Embryonic facial prominence (tissue), 1 donor: ENCODE measurements at regions not wholly inside any gene's neighbourhood (a gene's known extent, or its start where the extent isn't known, plus 50 kb on each side); places are given as distances from the start of the nearest gene placed in this dataset.

Source experiments
- DNase-seq: peaks from one replicate; pipeline ENCODE4 v3.0.0-alpha.2; 2016; ENCODE audit errors: extremely low spot score

GRCh38 chr1:82697965-82698364, 897.2 kb downstream of the ADGRL2 start:
- DNase-seq = no peak

- no peak for DNase-seq
These were observed 894.7 kb downstream of the ADGRL2 start for GRCh38 chr1:82695443-82695842.

- DNase-seq = no peak
These were observed 889.7 kb downstream of the ADGRL2 start for GRCh38 chr1:82690411-82690810.

GRCh38 chr1:82689217-82689616, 888.5 kb downstream of the ADGRL2 start:
- DNase-seq = no peak

GRCh38 chr1:82686774-82687173, 886.0 kb downstream of the ADGRL2 start:
- DNase-seq = no peak

GRCh38 chr1:82646888-82647287, 846.2 kb downstream of the ADGRL2 start:
- DNase-seq = no peak

- DNase-seq = no peak
These were observed 845.6 kb downstream of the ADGRL2 start for GRCh38 chr1:82646336-82646735.

GRCh38 chr1:82644186-82644915, 843.6 kb downstream of the ADGRL2 start:
- no peak for DNase-seq

- no peak for DNase-seq
These were observed 839.6 kb downstream of the ADGRL2 start for GRCh38 chr1:82640352-82640751.

- no peak for DNase-seq
These were observed 833.5 kb downstream of the ADGRL2 start for GRCh38 chr1:82634266-82634665.

GRCh38 chr1:82632155-82632554, 831.4 kb downstream of the ADGRL2 start:
- no peak for DNase-seq

- no peak for DNase-seq
These were observed 828.2 kb downstream of the ADGRL2 start for GRCh38 chr1:82628887-82629286.

GRCh38 chr1:82625537-82625936, 824.8 kb downstream of the ADGRL2 start:
- DNase-seq = no peak

GRCh38 chr1:82621076-82621475, 820.3 kb downstream of the ADGRL2 start:
- no peak for DNase-seq

GRCh38 chr1:82614090-82614489, 813.4 kb downstream of the ADGRL2 start:
- no peak for DNase-seq

- no peak for DNase-seq
These were observed 812.3 kb downstream of the ADGRL2 start for GRCh38 chr1:82612986-82613385.

- no peak for DNase-seq
These were observed 805.8 kb downstream of the ADGRL2 start for GRCh38 chr1:82606546-82606945.

GRCh38 chr1:82604524-82604923, 803.8 kb downstream of the ADGRL2 start:
- DNase-seq = no peak

GRCh38 chr1:82600314-82600713, 799.6 kb downstream of the ADGRL2 start:
- DNase-seq = no peak

GRCh38 chr1:82598812-82599211, 798.1 kb downstream of the ADGRL2 start:
- no peak for DNase-seq

GRCh38 chr1:82598337-82598736, 797.6 kb downstream of the ADGRL2 start:
- DNase-seq = no peak

- no peak for DNase-seq
These were observed 796.9 kb downstream of the ADGRL2 start for GRCh38 chr1:82597649-82598048.

GRCh38 chr1:82597141-82597540, 796.4 kb downstream of the ADGRL2 start:
- no peak for DNase-seq

GRCh38 chr1:82593561-82593960, 792.8 kb downstream of the ADGRL2 start:
- peak; percentile 14 for DNase-seq
